Liver (tissue), 8 donors: ENCODE measurements at regions not wholly inside any gene's neighbourhood (a gene's known extent, or its start where the extent isn't known, plus 50 kb on each side); places are given as distances from the start of the nearest gene placed in this dataset.

Experiments used
- DNase-seq: peaks from one replicate; pipeline ENCODE4 v3.0.0-alpha.2; 2017; ENCODE audit warnings: low spot score
- H3K27ac ChIP-seq, 2 donors: one replicate each; pipeline ENCODE4 v1.7.0; 2013; ENCODE audit warnings: inconsistent platforms in 2 of 2, low read length in 2 of 2, control low read depth in 1 of 2, low read depth in 1 of 2, mild to moderate bottlenecking in 1 of 2
- H3K27me3 ChIP-seq, 4 donors: one replicate each; pipeline versions ENCODE4 v1.6.1 to v1.7.0; 2013; ENCODE audit warnings: low read length in 3 of 4, inconsistent platforms in 1 of 4, mild to moderate bottlenecking in 1 of 4, moderate library complexity in 1 of 4; ENCODE audit not compliant: control insufficient read depth in 4 of 4, insufficient read depth in 4 of 4
- H3K36me3 ChIP-seq, 4 donors: one replicate each; pipeline versions ENCODE4 v1.6.1 to v1.7.0; 2013; ENCODE audit warnings: low read length in 3 of 4, mild to moderate bottlenecking in 3 of 4, low read depth in 1 of 4, moderate library complexity in 1 of 4; ENCODE audit not compliant: control insufficient read depth in 4 of 4, insufficient read depth in 3 of 4
- H3K4me1 ChIP-seq, 4 donors: one replicate each; pipeline versions ENCODE4 v1.6.1 to v1.7.0; 2013; ENCODE audit warnings: low read length in 3 of 4, mild to moderate bottlenecking in 3 of 4, moderate library complexity in 1 of 4; ENCODE audit not compliant: control insufficient read depth in 4 of 4, insufficient read depth in 4 of 4
- H3K4me3 ChIP-seq, 3 donors: one replicate each; pipeline versions ENCODE4 v1.6.1 to v1.7.0; 2013; ENCODE audit warnings: low read length in 3 of 3, control low read depth in 1 of 3, low read depth in 1 of 3, mild to moderate bottlenecking in 1 of 3
- H3K9ac ChIP-seq, 2 donors: one replicate each; pipeline ENCODE4 v1.7.0; 2013; ENCODE audit warnings: low read length in 2 of 2, mild to moderate bottlenecking in 2 of 2, moderate library complexity in 2 of 2, control low read depth in 1 of 2, low read depth in 1 of 2
- H3K9me3 ChIP-seq, 4 donors: one replicate each; pipeline versions ENCODE4 v1.6.1 to v1.7.0; 2013; ENCODE audit warnings: low read length in 3 of 4; ENCODE audit not compliant: control insufficient read depth in 4 of 4
- EGR1 ChIP-seq, 2 donors: IDR thresholded peaks; 2 replicates each; pipeline ENCODE4 v1.6.1; 2016 to 2018; ENCODE audit warnings: antibody characterized with exemption in 2 of 2, low read depth in 2 of 2
- FOXA1 ChIP-seq: IDR thresholded peaks from 2 replicates; pipeline ENCODE4 v1.6.1; 2016; ENCODE audit warnings: antibody characterized with exemption
- GABPA ChIP-seq, 2 donors: IDR thresholded peaks in 1 of 2; conservative IDR thresholded peaks in 1 of 2; 2 replicates each; pipeline ENCODE4 v1.6.1; 2016; ENCODE audit warnings: antibody characterized with exemption in 2 of 2, mild to moderate bottlenecking in 1 of 2, moderate library complexity in 1 of 2
- HNF4A ChIP-seq, 2 donors: conservative IDR thresholded peaks; 2 replicates each; pipeline ENCODE4 v1.6.1; 2016; ENCODE audit warnings: antibody characterized with exemption in 2 of 2, mild to moderate bottlenecking in 2 of 2
- HNF4G ChIP-seq: IDR thresholded peaks from 2 replicates; pipeline ENCODE4 v1.6.1; 2016; ENCODE audit warnings: antibody characterized with exemption
- JUND ChIP-seq, 2 donors: IDR thresholded peaks; 2 replicates each; pipeline ENCODE4 v1.6.1; 2016; ENCODE audit warnings: antibody characterized with exemption in 2 of 2
- NR2F2 ChIP-seq: IDR thresholded peaks from 2 replicates; pipeline ENCODE4 v1.6.1; 2016; ENCODE audit warnings: antibody characterized with exemption
- RAD21 ChIP-seq, 2 donors: IDR thresholded peaks; 2 replicates each; pipeline ENCODE4 v1.6.1; 2016; ENCODE audit warnings: antibody characterized with exemption in 2 of 2, mild to moderate bottlenecking in 2 of 2
- RXRA ChIP-seq, 2 donors: IDR thresholded peaks; 2 replicates each; pipeline ENCODE4 v1.6.1; 2017 to 2018; ENCODE audit warnings: antibody characterized with exemption in 2 of 2, mild to moderate bottlenecking in 1 of 2
- SP1 ChIP-seq: IDR thresholded peaks from 2 replicates; pipeline ENCODE4 v1.6.1; 2018; ENCODE audit warnings: antibody characterized with exemption, mild to moderate bottlenecking
- TAF1 ChIP-seq: conservative IDR thresholded peaks from 2 replicates; pipeline ENCODE4 v1.6.1; 2016; ENCODE audit warnings: antibody characterized with exemption, mild to moderate bottlenecking
- YY1 ChIP-seq: IDR thresholded peaks from 2 replicates; pipeline ENCODE4 v1.6.1; 2016; ENCODE audit warnings: antibody characterized with exemption, mild to moderate bottlenecking
- WGBS: extraction: QIAGEN DNeasy Blood & Tissue Kit; methylation state at CpG from one replicate; pipeline ENCODE4 v1.1.7; 2013; 5-methylcytosine and 5-hydroxymethylcytosine counted together
- TF ChIP-seq, protein P1 (sequence below): IDR thresholded peaks from 2 replicates; pipeline ENCODE4 v1.6.1; 2016; ENCODE audit warnings: antibody characterized with exemption
- TF ChIP-seq, protein P2 (sequence below): IDR thresholded peaks from 2 replicates; pipeline ENCODE4 v1.6.1; 2016; ENCODE audit warnings: antibody characterized with exemption
- TF ChIP-seq, protein P3 (sequence below): IDR thresholded peaks from 2 replicates; pipeline ENCODE4 v1.6.1; 2016; ENCODE audit warnings: antibody characterized with exemption
- TF ChIP-seq, protein P4 (sequence below): fragments of 150-350 bp; IDR thresholded peaks from 2 replicates; pipeline ENCODE4 v1.5.1; 2017; ENCODE audit warnings: improper control_type of control experiment, low read depth, low read length; ENCODE audit not compliant: missing input control
- TF ChIP-seq, protein P5 (sequence below): IDR thresholded peaks from 2 replicates; pipeline ENCODE4 v1.6.1; 2016; ENCODE audit warnings: antibody characterized with exemption, mild to moderate bottlenecking
- donor health status: healthy.
- donor health status: healthy.
- donor health status: healthy.
- donor health status: healthy.
- donor health status: healthy.

DNA sequence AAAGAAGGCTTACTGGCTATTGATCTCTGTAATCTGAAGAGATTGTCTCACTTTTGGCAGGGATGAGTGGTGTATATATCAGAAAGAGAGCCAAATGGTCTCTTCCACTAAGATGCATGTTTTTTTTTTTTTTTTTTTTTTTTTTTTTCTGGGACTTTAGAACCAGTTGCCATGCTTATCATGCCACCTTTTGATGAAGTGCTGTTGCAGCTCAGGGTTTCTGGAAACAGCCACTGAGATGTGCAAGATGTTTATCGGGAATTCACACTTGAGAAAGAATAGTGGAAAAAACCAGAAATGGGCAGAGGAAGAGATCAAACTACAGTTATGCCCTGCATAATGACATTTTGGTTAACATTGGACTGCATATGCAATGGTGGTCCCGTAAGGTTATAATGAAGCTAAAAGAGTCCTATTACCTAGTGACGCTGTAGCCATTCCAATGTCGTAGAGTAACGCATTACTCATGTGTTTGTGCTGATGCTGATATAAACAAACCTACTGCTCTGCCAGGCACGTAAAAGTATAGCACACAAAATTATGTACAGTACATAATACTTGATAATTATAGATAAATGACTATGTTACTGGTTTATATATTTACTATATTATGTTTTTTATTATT is 121.0 kb downstream of the KLF5 start:
- Histone ChIP-seq H3K4me3 (no peak overlapping the region), H3K4me1 (no peaks in the 10 kb centered on the region), H3K9ac (no peak overlapping the region), H3K27me3 (no peaks in the 10 kb centered on the region), H3K27ac (no peak overlapping the region), H3K36me3 (no peaks in the 10 kb centered on the region), H3K9me3 (no peaks in the 10 kb centered on the region)
- 92% methylated on average over 6 of the region's 6 CpGs for WGBS
- DNase-seq: no peak
- TF ChIP-seq HNF4G (no peak), TAF1 (no peak), EGR1 (IDR thresholded peaks at IDR 0.05; ENCODE audit: low read depth in 2 of 2) (no peak), SP1 (no peak), YY1 (no peak), HNF4A (conservative IDR thresholded peaks at IDR 0.05) (no peak), RAD21 (IDR thresholded peaks at IDR 0.05) (no peak), GABPA (IDR thresholded peaks at IDR 0.05 in 1 of 2, conservative IDR thresholded peaks at IDR 0.05 in 1 of 2) (no peak), NR2F2 (no peak), JUND (IDR thresholded peaks at IDR 0.05) (no peak), RXRA (IDR thresholded peaks at IDR 0.05) (no peak), FOXA1 (no peak)
- TF ChIP-seq, protein P1, sequence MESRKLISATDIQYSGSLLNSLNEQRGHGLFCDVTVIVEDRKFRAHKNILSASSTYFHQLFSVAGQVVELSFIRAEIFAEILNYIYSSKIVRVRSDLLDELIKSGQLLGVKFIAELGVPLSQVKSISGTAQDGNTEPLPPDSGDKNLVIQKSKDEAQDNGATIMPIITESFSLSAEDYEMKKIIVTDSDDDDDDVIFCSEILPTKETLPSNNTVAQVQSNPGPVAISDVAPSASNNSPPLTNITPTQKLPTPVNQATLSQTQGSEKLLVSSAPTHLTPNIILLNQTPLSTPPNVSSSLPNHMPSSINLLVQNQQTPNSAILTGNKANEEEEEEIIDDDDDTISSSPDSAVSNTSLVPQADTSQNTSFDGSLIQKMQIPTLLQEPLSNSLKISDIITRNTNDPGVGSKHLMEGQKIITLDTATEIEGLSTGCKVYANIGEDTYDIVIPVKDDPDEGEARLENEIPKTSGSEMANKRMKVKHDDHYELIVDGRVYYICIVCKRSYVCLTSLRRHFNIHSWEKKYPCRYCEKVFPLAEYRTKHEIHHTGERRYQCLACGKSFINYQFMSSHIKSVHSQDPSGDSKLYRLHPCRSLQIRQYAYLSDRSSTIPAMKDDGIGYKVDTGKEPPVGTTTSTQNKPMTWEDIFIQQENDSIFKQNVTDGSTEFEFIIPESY: no peak
- TF ChIP-seq, protein P2, sequence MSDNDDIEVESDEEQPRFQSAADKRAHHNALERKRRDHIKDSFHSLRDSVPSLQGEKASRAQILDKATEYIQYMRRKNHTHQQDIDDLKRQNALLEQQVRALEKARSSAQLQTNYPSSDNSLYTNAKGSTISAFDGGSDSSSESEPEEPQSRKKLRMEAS: no peak
- TF ChIP-seq, protein P3, sequence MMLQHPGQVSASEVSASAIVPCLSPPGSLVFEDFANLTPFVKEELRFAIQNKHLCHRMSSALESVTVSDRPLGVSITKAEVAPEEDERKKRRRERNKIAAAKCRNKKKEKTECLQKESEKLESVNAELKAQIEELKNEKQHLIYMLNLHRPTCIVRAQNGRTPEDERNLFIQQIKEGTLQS: no peak
- TF ChIP-seq, protein P4, sequence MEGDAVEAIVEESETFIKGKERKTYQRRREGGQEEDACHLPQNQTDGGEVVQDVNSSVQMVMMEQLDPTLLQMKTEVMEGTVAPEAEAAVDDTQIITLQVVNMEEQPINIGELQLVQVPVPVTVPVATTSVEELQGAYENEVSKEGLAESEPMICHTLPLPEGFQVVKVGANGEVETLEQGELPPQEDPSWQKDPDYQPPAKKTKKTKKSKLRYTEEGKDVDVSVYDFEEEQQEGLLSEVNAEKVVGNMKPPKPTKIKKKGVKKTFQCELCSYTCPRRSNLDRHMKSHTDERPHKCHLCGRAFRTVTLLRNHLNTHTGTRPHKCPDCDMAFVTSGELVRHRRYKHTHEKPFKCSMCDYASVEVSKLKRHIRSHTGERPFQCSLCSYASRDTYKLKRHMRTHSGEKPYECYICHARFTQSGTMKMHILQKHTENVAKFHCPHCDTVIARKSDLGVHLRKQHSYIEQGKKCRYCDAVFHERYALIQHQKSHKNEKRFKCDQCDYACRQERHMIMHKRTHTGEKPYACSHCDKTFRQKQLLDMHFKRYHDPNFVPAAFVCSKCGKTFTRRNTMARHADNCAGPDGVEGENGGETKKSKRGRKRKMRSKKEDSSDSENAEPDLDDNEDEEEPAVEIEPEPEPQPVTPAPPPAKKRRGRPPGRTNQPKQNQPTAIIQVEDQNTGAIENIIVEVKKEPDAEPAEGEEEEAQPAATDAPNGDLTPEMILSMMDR: no peak
- TF ChIP-seq, protein P5, sequence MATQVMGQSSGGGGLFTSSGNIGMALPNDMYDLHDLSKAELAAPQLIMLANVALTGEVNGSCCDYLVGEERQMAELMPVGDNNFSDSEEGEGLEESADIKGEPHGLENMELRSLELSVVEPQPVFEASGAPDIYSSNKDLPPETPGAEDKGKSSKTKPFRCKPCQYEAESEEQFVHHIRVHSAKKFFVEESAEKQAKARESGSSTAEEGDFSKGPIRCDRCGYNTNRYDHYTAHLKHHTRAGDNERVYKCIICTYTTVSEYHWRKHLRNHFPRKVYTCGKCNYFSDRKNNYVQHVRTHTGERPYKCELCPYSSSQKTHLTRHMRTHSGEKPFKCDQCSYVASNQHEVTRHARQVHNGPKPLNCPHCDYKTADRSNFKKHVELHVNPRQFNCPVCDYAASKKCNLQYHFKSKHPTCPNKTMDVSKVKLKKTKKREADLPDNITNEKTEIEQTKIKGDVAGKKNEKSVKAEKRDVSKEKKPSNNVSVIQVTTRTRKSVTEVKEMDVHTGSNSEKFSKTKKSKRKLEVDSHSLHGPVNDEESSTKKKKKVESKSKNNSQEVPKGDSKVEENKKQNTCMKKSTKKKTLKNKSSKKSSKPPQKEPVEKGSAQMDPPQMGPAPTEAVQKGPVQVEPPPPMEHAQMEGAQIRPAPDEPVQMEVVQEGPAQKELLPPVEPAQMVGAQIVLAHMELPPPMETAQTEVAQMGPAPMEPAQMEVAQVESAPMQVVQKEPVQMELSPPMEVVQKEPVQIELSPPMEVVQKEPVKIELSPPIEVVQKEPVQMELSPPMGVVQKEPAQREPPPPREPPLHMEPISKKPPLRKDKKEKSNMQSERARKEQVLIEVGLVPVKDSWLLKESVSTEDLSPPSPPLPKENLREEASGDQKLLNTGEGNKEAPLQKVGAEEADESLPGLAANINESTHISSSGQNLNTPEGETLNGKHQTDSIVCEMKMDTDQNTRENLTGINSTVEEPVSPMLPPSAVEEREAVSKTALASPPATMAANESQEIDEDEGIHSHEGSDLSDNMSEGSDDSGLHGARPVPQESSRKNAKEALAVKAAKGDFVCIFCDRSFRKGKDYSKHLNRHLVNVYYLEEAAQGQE: no peak
